Kidney (tissue), 13 donors: ENCODE measurements at regions not wholly inside any gene's neighbourhood (a gene's known extent, or its start where the extent isn't known, plus 50 kb on each side); places are given as distances from the start of the nearest gene placed in this dataset.

Experiments used
- DNase-seq, 5 donors: peaks; one replicate each; pipeline ENCODE4 v3.0.0-alpha.2; 2013 to 2020
- FAIRE-seq: peaks from 2 replicates; lab custom pipeline; 2012; peaks lifted over from hg19 to GRCh38; lab: Jason Lieb, UNC
- H3K27ac ChIP-seq, 2 donors: one replicate each; pipeline ENCODE4 v1.7.0; 2013; ENCODE audit warnings: low read depth in 2 of 2, low read length in 2 of 2, inconsistent platforms in 1 of 2
- H3K27me3 ChIP-seq: one replicate; pipeline ENCODE4 v1.7.1; 2013; ENCODE audit warnings: low read length, inconsistent platforms; ENCODE audit not compliant: control insufficient read depth, insufficient read depth
- H3K36me3 ChIP-seq, 3 donors: one replicate each; pipeline versions ENCODE4 v1.7.0 to v1.7.1; 2013; ENCODE audit warnings: low read length in 3 of 3, control low read depth in 1 of 3, inconsistent platforms in 1 of 3; ENCODE audit not compliant: insufficient read depth in 3 of 3, control insufficient read depth in 2 of 3
- H3K4me1 ChIP-seq, 3 donors: one replicate each; pipeline versions ENCODE4 v1.7.0 to v1.7.1; 2013; ENCODE audit warnings: low read length in 3 of 3, inconsistent platforms in 1 of 3, low read depth in 1 of 3; ENCODE audit not compliant: control insufficient read depth in 2 of 3, insufficient read depth in 2 of 3
- H3K4me3 ChIP-seq, 3 donors: one replicate each; pipeline versions ENCODE4 v1.7.0 to v1.8.1; 2013; ENCODE audit warnings: low read length in 3 of 3, control low read depth in 1 of 3, inconsistent platforms in 1 of 3
- H3K9ac ChIP-seq, 3 donors: one replicate each; pipeline versions ENCODE4 v1.7.0 to v1.7.1; 2013; ENCODE audit warnings: low read length in 3 of 3, control low read depth in 1 of 3, inconsistent platforms in 1 of 3
- H3K9me3 ChIP-seq, 3 donors: one replicate each; pipeline versions ENCODE4 v1.7.0 to v1.7.1; 2013; ENCODE audit warnings: low read length in 3 of 3, control low read depth in 1 of 3, inconsistent platforms in 1 of 3; ENCODE audit not compliant: control insufficient read depth in 2 of 3, insufficient read depth in 1 of 3
- CTCF ChIP-seq: IDR thresholded peaks from 3 replicates; pipeline ENCODE4 v1.5.1; 2012; ENCODE audit warnings: mild to moderate bottlenecking, moderate library complexity, borderline replicate concordance; ENCODE audit not compliant: insufficient read depth; ENCODE audit errors: extremely low read depth
- intact Hi-C: fragments of 100-400 bp; cut with DNase I; formaldehyde crosslinking; loops from one replicate; pipeline ENCODE4 v1.11.1; 2022
- donor health status: control.
- donor health status: control.
- donor health status: control.
- donor health status: control.
- donor health status: control.
- donor health status: DM: yes; HTN: yes; CAD: no.
- donor health status: Normal renal cell carcinoma (clear cell type).

- H3K4me1 ChIP-seq: no peaks in the 10 kb centered on the region
- H3K9me3 ChIP-seq: no peaks in the 10 kb centered on the region
- FAIRE-seq: no peak
- no peak overlapping the region for H3K27ac ChIP-seq
- no peaks in the 10 kb centered on the region for H3K27me3 ChIP-seq
- H3K9ac ChIP-seq: no peak overlapping the region
- no peak for TF ChIP-seq CTCF
- no peak for DNase-seq
- no peaks in the 10 kb centered on the region for H3K36me3 ChIP-seq
- intact Hi-C loops: no loop called here
- H3K4me3 ChIP-seq: no peak overlapping the region
Measured at GRCh38 chr1:29826646-29827045, 590.3 kb downstream of the PTPRU start.

GRCh38 chr1:29825941-29826415 is 589.7 kb downstream of the PTPRU start:
- Histone ChIP-seq H3K4me1 (no peaks in the 10 kb centered on the region), H3K27me3 (no peaks in the 10 kb centered on the region), H3K9me3 (no peaks in the 10 kb centered on the region), H3K27ac (no peak overlapping the region), H3K9ac (no peak overlapping the region), H3K4me3 (no peak overlapping the region), H3K36me3 (no peaks in the 10 kb centered on the region)
- DNase-seq (no peak), FAIRE-seq (no peak)
- intact Hi-C loops: no loop called here
- TF ChIP-seq CTCF: no peak

- no peaks in the 10 kb centered on the region for H3K4me1 ChIP-seq
- intact Hi-C loops: no loop called here
- no peaks in the 10 kb centered on the region for H3K27me3 ChIP-seq
- H3K4me3 ChIP-seq: no peak overlapping the region
- no peak overlapping the region for H3K27ac ChIP-seq
- no peaks in the 10 kb centered on the region for H3K9me3 ChIP-seq
- TF ChIP-seq CTCF: no peak
- H3K9ac ChIP-seq: no peak overlapping the region
- H3K36me3 ChIP-seq: no peaks in the 10 kb centered on the region
- DNase-seq (no peak), FAIRE-seq (no peak)
Measured at GRCh38 chr1:29825274-29825940, 589.1 kb downstream of the PTPRU start.
